HEK293T (cell line): ENCODE measurements at regions not wholly inside any gene's neighbourhood (a gene's known extent, or its start where the extent isn't known, plus 50 kb on each side); places are given as distances from the start of the nearest gene placed in this dataset.

Experiments used
- CTCF ChIA-PET: fragments of 350-600 bp; formaldehyde crosslinking; extraction: SDS; loops from one replicate; lab custom pipeline; 2021; ENCODE audit warnings: antibody characterized with exemption, inconsistent platforms; lab: Yijun Ruan, JAX
- POLR2A ChIA-PET: fragments of 350-600 bp; formaldehyde crosslinking; extraction: SDS; loops from one replicate; lab custom pipeline; 2020; ENCODE audit warnings: antibody characterized with exemption, inconsistent platforms; lab: Yijun Ruan, JAX
- DNase-seq: peaks from one replicate; pipeline ENCODE4 v3.0.0; 2012; ENCODE audit warnings: mixed read lengths; ENCODE audit errors: extremely low spot score
- ARNT ChIP-seq: fragments of 450-650 bp; IDR thresholded peaks from 2 replicates; pipeline ENCODE4 v1.6.1; 2017; ENCODE audit warnings: mild to moderate bottlenecking
- BHLHE40 ChIP-seq: fragments of 450-650 bp; IDR thresholded peaks from 2 replicates; pipeline ENCODE4 v1.6.1; 2016; ENCODE audit warnings: mild to moderate bottlenecking, moderate library complexity, borderline replicate concordance
- CTBP1 ChIP-seq: fragments of 450-650 bp; IDR thresholded peaks from 2 replicates; pipeline ENCODE4 v1.6.1; 2016; ENCODE audit warnings: borderline replicate concordance
- ELF4 ChIP-seq: fragments of 450-650 bp; IDR thresholded peaks from 2 replicates; pipeline ENCODE4 v1.6.1; 2017; ENCODE audit warnings: antibody characterized with exemption
- FOXA1 ChIP-seq: fragments of 450-650 bp; IDR thresholded peaks from 2 replicates; pipeline ENCODE4 v1.6.1; 2016; ENCODE audit warnings: mild to moderate bottlenecking
- FOXK2 ChIP-seq: fragments of 450-650 bp; IDR thresholded peaks from 2 replicates; pipeline ENCODE4 v1.6.1; 2016; ENCODE audit warnings: mild to moderate bottlenecking
- FOXM1 ChIP-seq: fragments of 450-650 bp; IDR thresholded peaks from 2 replicates; pipeline ENCODE4 v1.6.1; 2017; ENCODE audit warnings: mild to moderate bottlenecking, borderline replicate concordance
- HDGF ChIP-seq: fragments of 450-650 bp; IDR thresholded peaks from 2 replicates; pipeline ENCODE4 v1.6.1; 2017; ENCODE audit warnings: antibody characterized with exemption, borderline replicate concordance
- L3MBTL2 ChIP-seq: fragments of 450-650 bp; conservative IDR thresholded peaks from 2 replicates; pipeline ENCODE4 v1.6.1; 2016; ENCODE audit warnings: mild to moderate bottlenecking
- LEF1 ChIP-seq: fragments of 450-650 bp; IDR thresholded peaks from 2 replicates; pipeline ENCODE4 v1.6.1; 2017; ENCODE audit warnings: mild to moderate bottlenecking, borderline replicate concordance
- NFRKB ChIP-seq: fragments of 450-650 bp; IDR thresholded peaks from 2 replicates; pipeline ENCODE4 v1.6.1; 2016; ENCODE audit warnings: mild to moderate bottlenecking, moderate library complexity
- SP1 ChIP-seq: fragments of 450-650 bp; IDR thresholded peaks from 2 replicates; pipeline ENCODE4 v1.6.1; 2017
- SUZ12 ChIP-seq: fragments of 450-650 bp; IDR thresholded peaks from 2 replicates; pipeline ENCODE4 v1.6.1; 2016; ENCODE audit warnings: mild to moderate bottlenecking
- TARDBP ChIP-seq: fragments of 450-650 bp; IDR thresholded peaks from 2 replicates; pipeline ENCODE4 v1.6.1; 2016
- ZNF384 ChIP-seq: fragments of 450-650 bp; IDR thresholded peaks from 2 replicates; pipeline ENCODE4 v1.6.1; 2016
- TF ChIP-seq, protein P1 (sequence below): fragments of 450-650 bp; IDR thresholded peaks from 2 replicates; pipeline ENCODE4 v1.6.1; 2016

DNA sequence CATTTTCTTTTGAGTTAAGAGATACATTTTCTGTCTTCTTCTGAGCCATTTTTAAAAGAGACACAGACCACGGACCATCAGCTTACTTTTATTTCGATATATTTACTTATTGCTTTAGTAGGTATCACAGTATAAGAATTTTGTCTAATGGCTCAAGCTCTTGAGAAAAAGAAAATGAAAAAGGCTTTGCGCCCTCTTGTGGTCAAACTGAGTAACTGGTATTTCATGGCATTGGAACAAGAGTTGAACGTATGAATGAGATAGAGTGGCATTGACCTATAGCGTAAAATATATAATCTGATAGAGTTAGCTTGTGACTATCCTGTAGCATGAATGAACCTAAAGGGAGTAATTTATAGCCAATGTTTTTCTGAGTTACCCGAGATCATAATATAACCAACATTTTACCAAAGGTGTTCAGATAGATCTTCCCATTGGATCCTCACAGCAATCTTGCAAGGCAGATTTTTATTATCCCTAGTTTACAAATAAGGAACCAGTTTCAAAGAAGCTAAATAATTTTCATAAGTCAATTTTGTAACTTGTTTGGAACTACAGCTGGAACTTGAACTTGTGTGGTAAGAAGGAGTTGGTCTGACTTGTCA, 154.6 kb downstream of the POLR2M start:
- POLR2A ChIA-PET, result no interaction called here
- TF ChIP-seq ZNF384 (no peak), SUZ12 (no peak), HDGF (no peak), NFRKB (no peak), ARNT (no peak)
- DNase-seq, result peak; percentile 33
- CTCF ChIA-PET, result interaction anchor here (0.6 to 3.4 kb wide), 9 partner anchors 11 to 268 kb away, joined by 3 to 16 read pairs (median 7); no protein-coding TSS in a partner anchor

DNA sequence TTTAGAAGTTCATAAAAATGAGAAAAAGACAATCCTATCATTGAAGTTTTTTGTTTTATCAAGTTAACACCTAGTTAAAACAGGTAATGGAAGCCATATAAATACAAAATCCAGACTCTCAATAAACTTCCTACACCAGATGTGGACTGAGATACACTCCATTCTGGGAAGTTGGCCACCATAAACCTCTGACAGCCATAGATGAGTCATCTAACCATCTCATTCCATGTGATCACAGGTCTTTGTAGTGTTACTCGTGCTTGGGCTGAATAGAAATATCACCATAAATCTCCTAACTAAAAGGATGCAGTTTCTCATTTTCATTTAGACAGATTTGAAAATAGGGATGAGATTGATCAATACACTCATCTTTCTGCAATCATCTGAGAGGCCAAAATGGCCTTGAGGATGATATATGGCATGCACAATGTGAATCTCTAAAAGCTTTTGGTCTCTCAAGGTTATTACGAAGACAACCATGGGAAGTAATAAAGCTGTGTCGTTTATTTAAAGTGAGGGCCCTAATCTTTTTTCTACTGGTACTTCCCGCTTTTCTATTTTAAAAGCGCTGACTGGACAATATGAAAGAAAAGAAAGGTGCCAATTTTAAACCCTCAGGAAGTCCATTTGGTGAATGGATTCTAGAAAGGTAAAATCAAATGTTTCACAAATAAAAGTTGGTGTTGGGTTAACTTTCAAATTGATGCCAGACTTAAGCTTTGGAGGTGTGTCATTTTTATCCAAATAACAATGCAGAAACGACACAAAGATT, 155.5 kb downstream of the POLR2M start:
- no peak for DNase-seq
- TF ChIP-seq NFRKB, result no peak
- TF ChIP-seq, protein P1, sequence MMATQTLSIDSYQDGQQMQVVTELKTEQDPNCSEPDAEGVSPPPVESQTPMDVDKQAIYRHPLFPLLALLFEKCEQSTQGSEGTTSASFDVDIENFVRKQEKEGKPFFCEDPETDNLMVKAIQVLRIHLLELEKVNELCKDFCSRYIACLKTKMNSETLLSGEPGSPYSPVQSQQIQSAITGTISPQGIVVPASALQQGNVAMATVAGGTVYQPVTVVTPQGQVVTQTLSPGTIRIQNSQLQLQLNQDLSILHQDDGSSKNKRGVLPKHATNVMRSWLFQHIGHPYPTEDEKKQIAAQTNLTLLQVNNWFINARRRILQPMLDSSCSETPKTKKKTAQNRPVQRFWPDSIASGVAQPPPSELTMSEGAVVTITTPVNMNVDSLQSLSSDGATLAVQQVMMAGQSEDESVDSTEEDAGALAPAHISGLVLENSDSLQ, result no peak
- TF ChIP-seq TARDBP, result no peak
- TF ChIP-seq ELF4, result no peak
- TF ChIP-seq FOXA1, result no peak
- no peak for TF ChIP-seq LEF1
- no peak for TF ChIP-seq ARNT
- TF ChIP-seq CTBP1, result no peak
- no peak for TF ChIP-seq L3MBTL2
- TF ChIP-seq SP1, result no peak
- TF ChIP-seq SUZ12, result no peak
- TF ChIP-seq HDGF, result no peak
- no peak for TF ChIP-seq ZNF384
- no peak for TF ChIP-seq BHLHE40
- CTCF ChIA-PET, result interaction anchor here (1.2 to 3.4 kb wide), 4 partner anchors 12 to 194 kb away, joined by 3 to 16 read pairs (median 7); no protein-coding TSS in a partner anchor

DNA sequence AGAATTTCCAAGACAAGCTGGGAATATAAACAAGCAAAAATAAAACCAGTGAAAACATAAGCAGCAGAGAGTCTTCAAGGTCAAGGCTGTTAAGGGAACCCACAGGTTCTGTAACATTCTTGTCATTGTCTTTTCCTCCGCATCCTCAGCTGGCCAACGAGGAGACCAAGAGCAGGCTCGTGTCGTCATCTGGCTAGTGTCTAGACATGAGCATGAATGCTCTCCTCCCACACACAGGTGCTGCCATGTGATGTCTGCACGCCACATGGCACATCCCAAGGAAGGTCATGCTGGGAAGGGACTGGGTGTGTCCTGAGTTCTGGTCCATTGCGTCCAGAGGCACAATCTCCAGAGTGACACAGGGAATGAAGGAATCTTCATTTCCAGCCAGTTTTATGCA, 156.2 kb downstream of the POLR2M start:
- TF ChIP-seq ARNT (no peak), LEF1 (no peak), L3MBTL2 (no peak), HDGF (no peak), FOXM1 (no peak), ZNF384 (no peak)
- DNase-seq, result no peak
- POLR2A ChIA-PET, result no interaction called here
- CTCF ChIA-PET, result interaction anchor here (0.6 kb wide), 1 partner anchor 46 kb away, joined by 3 read pairs; no protein-coding TSS in a partner anchor

More for the DNA sequence above, 155.5 kb downstream of the POLR2M start:
- POLR2A ChIA-PET, result no interaction called here

DNA sequence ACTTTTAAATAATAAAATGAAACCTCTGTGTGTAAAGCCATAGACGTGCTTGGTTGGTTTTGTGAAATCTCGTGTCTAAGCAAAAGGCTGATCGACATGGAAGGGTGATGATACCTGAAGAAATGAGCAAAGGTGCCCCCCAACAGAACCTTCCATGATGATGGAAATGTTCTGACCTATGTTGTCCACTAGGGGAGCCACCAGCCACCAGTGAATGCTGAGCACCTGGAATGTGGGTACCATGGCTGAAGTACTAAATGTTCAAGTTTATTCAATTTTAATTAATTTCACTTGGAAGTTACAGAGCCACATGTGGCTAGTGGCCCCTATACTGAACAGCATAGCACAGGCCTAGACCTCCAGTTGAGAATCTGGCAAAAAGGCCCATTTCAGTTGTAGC, 158.8 kb downstream of the POLR2M start:
- ChIA-PET POLR2A (interaction anchor here (0.7 kb wide), 1 partner anchor 201 kb away, joined by 3 read pairs; no protein-coding TSS in a partner anchor), CTCF (interaction anchor here (1.2 kb wide), 1 partner anchor 206 kb away, joined by 4 read pairs; no protein-coding TSS in a partner anchor)
- DNase-seq, result peak; percentile 9
- TF ChIP-seq ARNT, result no peak
- no peak for TF ChIP-seq ZNF384
- TF ChIP-seq FOXA1, result no peak
- no peak for TF ChIP-seq FOXK2
- no peak for TF ChIP-seq NFRKB
- TF ChIP-seq SP1, result no peak
- TF ChIP-seq L3MBTL2, result no peak
- TF ChIP-seq, protein P1, result no peak
- TF ChIP-seq ELF4, result no peak
- no peak for TF ChIP-seq SUZ12
- TF ChIP-seq HDGF, result no peak
- no peak for TF ChIP-seq LEF1
- TF ChIP-seq BHLHE40, result no peak
- no peak for TF ChIP-seq FOXM1
- no peak for TF ChIP-seq CTBP1
- TF ChIP-seq TARDBP, result no peak

DNA sequence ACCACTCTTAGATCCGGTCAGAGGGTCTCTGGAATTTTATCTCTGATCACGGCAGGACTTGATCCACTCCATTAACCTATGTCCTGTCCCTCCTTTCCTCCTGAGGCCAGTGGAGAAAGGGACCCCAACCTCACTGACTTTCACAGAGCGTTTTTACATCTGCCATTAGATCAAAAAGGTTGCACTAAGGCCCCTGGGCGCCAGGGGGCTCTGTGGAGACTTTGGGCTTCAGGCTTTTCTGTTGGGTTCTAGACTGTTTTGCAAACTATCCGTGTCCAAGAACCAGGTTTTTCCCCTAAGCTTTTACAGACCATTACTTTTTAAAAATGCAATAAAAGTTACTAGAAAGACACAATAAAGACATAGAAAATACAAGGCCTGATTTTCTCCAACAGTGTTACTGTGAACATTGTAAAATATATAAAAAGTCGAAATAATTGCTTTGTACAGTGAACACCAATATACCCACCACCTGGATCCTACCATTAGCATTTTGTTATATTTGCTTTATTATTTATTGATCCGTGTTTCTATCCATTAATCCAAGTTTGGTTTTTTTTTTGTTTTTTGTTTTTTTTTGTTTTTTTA, 159.7 kb downstream of the POLR2M start:
- POLR2A ChIA-PET, result interaction anchor here (0.7 kb wide), 1 partner anchor 201 kb away, joined by 3 read pairs; no protein-coding TSS in a partner anchor
- no peak for TF ChIP-seq ZNF384
- TF ChIP-seq, protein P1, result no peak
- TF ChIP-seq FOXA1, result no peak
- TF ChIP-seq CTBP1, result no peak
- TF ChIP-seq SUZ12, result no peak
- no peak for TF ChIP-seq BHLHE40
- TF ChIP-seq FOXM1, result no peak
- no peak for TF ChIP-seq ARNT
- CTCF ChIA-PET, result interaction anchor here (0.6 to 1.1 kb wide), 2 partner anchors 119 to 204 kb away, joined by 3 to 4 read pairs; no protein-coding TSS in a partner anchor
- DNase-seq, result peak; percentile 50
